GM18951 (cell line): ENCODE measurements at regions not wholly inside any gene's neighbourhood (a gene's known extent, or its start where the extent isn't known, plus 50 kb on each side); places are given as distances from the start of the nearest gene placed in this dataset.

Source experiments
- POLR2A ChIP-seq: IDR thresholded peaks from 4 replicates; pipeline ENCODE4 v1.6.1; 2011; ENCODE audit warnings: mild to moderate bottlenecking; ENCODE audit not compliant: insufficient read length, insufficient read depth; ENCODE audit errors: extremely low read depth
- in situ Hi-C: fragments of 300-500 bp; cut with MboI; formaldehyde crosslinking; loops from one replicate; pipeline ENCODE4 v1.12.0; 2022; ENCODE audit warnings: low sequenced_read_pairs, mixed read lengths, inconsistent platforms; ENCODE audit not compliant: unreplicated experiment

DNA sequence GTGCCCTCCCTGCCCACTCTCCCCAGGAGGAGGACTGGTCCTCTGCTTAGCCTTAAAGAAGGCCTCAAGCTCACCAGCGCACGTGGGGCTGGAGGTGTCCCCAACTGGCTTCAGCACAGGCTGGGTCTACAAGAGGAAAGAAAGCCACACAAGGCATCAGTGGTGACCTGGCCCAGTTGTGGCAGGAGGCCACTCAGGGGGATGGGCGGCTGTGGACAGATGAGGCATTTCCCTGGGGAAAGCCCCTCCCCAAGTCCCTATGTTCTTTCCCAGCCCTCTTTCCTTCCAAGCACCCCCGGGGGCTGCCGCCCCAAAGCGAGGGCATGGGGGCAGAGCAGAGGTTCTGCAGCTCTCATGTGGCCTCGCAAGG, 155.2 kb upstream of the TLE3 start:
- TF ChIP-seq POLR2A, result no peak
- in situ Hi-C loops, result no loop called here

DNA sequence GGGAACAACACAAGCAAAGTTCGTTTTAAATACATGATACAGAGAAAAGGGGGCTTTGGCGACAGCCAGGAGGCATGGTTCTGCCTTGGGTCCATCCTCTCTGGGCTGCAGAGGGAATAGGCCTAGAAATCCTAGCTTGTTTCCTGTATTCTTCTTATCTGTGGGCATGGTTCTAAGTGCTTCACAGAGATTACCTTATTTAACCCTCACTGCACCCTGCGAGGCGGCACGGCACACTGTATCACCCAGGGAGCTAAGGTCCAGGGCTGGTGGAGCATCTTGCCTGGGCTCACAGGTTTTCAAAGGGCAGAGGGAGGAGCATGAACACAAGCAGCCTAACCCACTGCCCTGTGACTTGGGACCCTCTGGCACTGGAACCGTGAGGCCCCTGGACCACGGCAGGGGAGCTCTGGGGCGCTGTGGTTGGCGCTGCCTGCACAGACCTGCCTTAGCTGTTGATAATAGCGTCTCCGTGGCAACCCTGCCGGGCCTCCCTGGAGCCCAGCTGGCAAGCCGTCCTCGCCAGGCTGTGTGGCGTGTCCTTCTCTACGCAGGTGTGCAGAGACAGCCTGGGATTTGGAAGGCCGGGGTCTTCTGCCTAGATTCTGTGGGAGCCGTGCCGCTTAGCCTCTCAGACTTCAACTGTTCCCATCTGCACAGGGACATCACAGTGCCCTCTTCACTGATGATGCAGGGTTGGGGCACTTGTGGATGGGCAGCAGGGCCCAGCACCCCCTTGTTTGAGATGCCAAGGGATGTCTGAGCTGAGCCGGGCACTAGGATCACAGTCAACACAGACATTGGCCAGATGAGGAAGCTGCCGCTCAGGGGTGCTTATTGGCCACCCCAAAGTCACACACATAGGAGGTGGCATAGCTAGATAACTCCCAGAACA, 154.6 kb upstream of the TLE3 start:
- in situ Hi-C loops, result no loop called here
- no peak for TF ChIP-seq POLR2A

DNA sequence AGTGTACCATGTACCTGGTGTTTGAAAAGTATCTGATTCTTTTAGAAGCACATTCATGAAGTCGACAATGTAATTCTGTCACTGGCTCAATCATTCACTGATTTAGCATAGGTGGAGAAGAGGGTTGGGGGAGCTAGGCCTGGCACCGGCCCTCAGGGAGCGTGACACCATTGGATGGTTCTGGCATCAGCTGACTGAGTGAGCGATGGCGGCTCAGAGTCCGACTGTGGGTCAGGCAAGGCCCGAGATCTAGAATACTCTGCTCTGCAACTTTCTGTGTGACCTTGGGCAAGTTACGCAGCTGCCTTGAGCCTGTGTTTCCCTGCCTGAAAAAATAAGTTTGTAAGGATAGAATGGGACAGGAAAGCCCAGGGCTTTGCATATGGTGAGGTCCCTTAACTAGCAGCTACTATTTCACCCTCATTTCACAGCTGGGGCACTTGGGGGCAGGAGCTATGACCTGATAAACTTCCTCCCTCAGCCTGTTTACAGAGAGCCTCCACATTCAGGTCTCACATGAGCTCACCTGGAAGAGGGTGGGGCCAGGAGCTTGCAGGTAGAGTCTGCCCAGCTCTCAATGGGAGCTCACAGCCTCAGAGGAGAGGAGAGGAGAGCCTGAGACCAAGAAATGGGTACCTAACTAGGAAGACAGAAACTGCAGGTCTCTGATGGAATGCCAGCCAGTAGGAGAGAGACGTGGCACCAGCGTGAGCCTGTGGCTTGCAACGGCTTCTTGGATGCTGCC, 153.7 kb upstream of the TLE3 start:
- in situ Hi-C loops, result no loop called here
- TF ChIP-seq POLR2A, result no peak

DNA sequence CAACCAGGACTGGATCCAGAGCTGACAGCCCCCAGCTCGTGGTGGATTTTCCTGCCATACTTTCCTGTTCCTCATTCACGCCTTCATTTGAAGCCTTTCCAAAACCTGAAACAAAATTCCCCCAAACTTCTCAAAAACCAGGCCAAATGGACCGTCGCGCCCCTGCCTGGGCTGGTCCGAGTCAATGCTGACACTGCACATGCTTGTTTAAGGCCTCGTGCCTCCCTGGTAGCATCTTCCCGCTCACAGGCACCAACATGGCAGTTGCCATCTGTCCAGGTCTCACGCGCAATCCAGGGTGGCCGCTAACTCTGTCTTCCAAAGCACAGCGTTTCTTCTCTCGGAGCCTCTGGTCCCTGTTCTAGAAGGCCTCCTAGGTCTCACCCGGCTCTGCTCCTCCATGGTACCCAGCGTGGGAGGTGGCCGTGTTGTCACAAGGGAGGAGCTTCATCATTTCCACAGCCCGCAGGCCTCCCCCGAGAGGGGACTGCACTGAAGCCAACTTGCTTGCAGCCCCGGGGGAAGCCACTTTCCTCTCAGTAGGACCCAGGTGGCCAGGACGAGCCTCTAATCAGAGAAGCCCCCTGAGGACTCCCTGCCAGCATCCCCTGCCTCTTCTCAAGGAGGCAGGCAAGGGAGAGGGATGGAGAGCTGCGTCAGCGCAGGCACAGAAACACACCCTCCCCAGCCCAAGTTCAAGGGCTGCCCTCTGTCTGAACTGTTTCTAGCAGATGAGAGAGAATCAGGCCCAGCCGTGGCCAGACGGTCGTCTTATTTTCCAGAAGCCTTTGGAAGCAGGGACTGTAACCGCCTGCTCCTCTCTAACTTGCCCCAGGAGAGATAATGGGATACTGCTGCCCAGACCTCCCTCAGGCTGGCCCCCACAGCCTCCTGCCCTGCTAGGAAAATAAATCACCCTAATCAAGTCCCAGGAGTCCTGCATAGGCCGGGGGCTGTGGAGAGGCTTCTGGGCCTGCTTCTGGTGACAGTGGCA, 152.8 kb upstream of the TLE3 start:
- no peak for TF ChIP-seq POLR2A
- in situ Hi-C loops, result no loop called here

DNA sequence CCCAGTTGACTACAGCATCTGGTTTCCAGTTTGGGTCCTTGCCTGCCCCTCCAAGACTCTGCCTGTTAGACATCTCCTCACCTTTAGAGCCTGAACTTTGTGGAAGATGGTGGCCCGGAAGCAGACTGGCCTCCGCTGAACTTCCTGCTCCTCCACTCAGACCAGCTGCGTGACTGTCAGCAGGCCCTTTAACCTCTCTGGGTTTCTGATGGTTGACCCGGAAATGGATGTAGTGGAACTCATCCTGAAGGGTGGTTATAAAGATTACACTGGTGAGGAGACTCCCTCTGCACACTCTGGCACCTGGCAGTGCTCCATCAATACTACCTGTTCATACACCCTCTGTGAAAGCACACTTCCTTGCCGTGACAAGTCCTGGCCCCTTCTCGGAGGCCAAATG, 151.9 kb upstream of the TLE3 start:
- in situ Hi-C loops, result no loop called here
- no peak for TF ChIP-seq POLR2A

DNA sequence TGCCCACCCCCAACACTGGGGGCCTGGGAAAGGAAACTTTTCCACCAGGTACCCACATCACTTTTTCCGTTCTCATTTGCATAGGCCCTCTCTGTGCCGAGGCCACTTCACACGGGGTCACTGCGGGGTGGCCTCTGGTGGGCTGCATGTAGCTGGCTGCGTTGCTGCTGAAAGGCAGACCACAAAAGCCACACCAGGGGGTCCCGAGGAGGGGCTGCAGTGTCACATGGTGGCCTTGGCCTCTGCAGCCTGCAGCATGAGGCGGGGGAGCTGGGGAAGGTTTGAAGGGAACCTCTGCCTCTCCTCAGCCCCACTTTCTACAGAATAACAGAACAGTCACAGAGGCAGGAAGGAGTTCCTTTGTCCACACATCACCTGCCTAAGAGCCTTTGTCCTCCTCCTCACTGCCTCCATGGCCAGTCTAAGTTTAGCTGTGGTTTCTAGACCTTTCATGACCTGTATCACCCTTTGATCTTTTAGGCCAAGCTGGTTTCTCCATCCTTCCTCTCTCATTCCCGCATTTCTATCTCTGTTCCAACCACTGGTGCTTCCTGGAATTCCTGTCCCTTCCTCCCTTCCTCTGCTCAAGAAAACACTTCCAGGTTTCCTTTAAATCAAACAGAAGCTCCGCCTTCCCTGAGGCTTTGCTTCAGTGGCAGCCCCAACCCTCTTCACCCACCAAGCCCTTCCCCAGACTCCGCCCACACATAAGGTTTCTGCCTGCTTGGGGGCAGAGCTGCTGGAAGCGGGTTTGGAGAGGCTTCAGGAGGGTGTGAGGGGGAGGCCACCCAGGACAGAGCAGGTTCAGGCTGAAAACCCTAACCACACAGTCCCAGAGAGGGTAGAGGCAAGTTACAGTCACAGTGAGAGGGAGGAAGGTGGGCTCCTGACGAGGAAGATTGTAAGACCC, 150.7 kb upstream of the TLE3 start:
- in situ Hi-C loops, result no loop called here
- TF ChIP-seq POLR2A, result no peak

DNA sequence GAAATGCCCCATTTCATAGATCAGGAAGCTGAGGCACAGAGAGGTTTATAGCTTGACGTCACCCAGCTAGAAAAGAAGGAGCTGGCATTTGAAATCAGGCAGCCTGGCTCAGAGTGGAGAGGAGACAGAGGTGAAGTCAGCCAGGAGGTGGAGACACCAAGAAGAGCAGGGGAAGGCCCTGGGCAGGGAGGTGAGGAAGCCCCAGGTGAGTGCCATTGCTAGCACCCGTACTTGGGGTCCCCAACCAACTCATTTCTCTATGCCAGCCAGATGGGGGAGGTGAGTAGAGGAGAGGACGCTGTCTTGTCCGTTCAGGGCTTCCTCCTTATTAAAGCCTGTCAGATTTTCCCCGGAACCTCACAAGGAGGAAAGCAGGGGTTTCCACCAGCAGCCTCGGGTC, 149.6 kb upstream of the TLE3 start:
- no peak for TF ChIP-seq POLR2A
- in situ Hi-C loops, result no loop called here

DNA sequence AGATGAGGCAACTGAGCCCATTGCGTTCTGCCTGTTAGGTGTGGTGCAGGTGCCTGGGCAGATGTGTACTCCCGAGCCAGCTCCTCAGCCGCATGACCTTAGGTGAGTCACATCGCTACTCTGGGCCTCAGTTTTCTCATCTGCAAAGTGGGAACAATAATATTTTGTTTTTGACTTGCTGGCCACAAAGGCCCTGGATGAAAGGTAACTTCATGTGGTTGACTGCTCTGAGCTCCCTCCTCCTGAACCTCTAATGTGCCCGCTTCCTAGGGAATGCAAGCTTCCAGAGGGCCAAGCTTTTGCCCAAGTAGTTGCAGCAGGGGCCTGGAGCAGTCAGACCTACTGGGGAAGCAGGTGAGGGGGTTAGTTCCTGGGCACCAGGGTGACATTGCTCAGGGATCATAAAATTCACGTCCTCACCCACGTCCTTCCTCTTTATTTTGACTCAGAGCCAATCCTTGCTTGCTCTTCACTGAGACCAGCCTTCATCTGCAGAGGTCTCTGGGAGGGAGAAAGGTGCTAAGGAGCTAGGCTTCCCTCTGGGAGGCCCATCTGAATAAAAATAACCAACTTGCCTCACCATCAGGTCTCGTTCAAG, 149.0 kb upstream of the TLE3 start:
- no peak for TF ChIP-seq POLR2A
- in situ Hi-C loops, result no loop called here

DNA sequence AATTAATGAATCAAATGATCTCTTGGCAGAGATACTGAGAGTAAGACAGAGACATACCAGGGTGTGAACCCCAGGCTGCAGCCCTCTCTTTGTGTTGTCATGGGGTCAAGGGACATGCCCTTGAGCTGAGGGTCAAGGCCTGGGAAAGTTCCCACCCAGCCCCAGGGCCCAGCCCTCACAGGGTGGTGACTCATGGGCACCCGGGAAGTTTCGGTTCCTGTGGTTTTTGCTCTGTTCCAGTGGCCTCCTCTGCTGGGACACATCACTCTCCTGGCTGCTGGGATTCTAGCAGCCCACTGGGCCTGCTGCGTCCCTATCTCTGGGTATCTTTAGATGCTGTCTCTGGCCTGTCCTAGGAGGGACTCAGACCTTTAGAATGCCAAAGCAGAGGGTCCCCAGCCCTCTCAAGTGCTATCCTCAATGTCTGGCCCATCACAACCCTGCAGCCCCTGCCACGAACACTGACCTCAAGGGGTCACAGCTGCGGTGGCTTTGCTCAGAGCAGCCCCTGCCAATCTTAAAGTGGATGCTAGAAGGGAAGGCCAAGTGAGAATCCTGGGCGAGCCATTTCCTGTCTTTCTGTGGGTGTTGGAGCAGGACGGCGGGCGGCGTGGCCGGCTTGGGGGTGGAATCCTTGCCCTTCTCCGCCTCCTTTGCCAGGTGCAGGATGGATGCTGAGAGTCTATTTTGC, 148.4 kb upstream of the TLE3 start:
- in situ Hi-C loops, result no loop called here
- TF ChIP-seq POLR2A, result no peak

DNA sequence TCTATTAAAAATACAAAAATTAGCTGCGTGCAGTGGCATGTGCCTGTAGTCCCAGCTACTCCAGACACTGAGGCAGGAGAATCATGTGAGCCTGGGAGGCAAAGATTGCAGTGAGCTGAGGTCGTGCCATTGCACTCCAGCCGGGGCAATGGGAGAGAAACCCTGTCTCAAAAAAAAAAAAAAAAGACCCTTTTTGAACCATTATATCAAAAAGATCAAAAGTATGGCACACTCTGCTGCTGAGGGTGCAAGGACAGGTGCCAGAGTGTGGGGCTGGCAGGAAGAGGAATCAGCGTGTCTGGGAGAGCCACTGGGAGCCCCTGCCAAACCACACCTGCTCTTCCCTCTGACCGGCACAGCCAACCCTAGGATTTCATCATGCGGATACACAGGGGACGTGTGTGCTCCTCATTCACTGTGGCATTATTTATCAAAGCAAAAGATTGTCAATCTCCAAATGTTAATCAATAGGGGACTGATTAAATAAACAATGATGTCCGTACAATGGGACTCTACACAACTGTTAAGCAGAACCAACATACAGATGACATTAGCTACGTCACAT, 147.3 kb upstream of the TLE3 start:
- TF ChIP-seq POLR2A, result no peak
- in situ Hi-C loops, result no loop called here
